GM18508 (cell line): ENCODE measurements at regions not wholly inside any gene's neighbourhood (a gene's known extent, or its start where the extent isn't known, plus 50 kb on each side); places are given as distances from the start of the nearest gene placed in this dataset.

Experiments used
- ATAC-seq: cut with Tn5 transposase; IDR thresholded peaks from one replicate; pipeline ENCODE4 v1.9.1; 2021; ENCODE audit warnings: moderate number of reproducible peaks; ENCODE audit not compliant: insufficient read depth, unreplicated experiment

GRCh38 chr3:72258361-72259141 lies 473.6 kb upstream of the PROK2 start:
- ATAC-seq = no peak

GRCh38 chr3:72257738-72258137 lies 472.8 kb upstream of the PROK2 start:
- ATAC-seq = no peak

- ATAC-seq = no peak
These were observed 472.3 kb upstream of the PROK2 start for GRCh38 chr3:72257203-72257602.

- ATAC-seq = no peak
These were observed 471.8 kb upstream of the PROK2 start for GRCh38 chr3:72256716-72257115.

GRCh38 chr3:72255791-72256559 lies 471.0 kb upstream of the PROK2 start:
- no peak for ATAC-seq

- ATAC-seq = no peak
These were observed 470.2 kb upstream of the PROK2 start for GRCh38 chr3:72255191-72255590.

GRCh38 chr3:72254483-72254882 lies 469.5 kb upstream of the PROK2 start:
- no peak for ATAC-seq

GRCh38 chr3:72250725-72251124 lies 465.8 kb upstream of the PROK2 start:
- no peak for ATAC-seq

- ATAC-seq = no peak
These were observed 463.9 kb upstream of the PROK2 start for GRCh38 chr3:72248869-72249268.

- no peak for ATAC-seq
These were observed 463.4 kb upstream of the PROK2 start for GRCh38 chr3:72248389-72248761.

GRCh38 chr3:72247645-72248388 lies 462.9 kb upstream of the PROK2 start:
- no peak for ATAC-seq

GRCh38 chr3:72247126-72247525 lies 462.2 kb upstream of the PROK2 start:
- ATAC-seq = no peak

- ATAC-seq = no peak
These were observed 461.7 kb upstream of the PROK2 start for GRCh38 chr3:72246685-72247084.

GRCh38 chr3:72245183-72245811 lies 460.3 kb upstream of the PROK2 start:
- ATAC-seq = no peak

GRCh38 chr3:72244396-72244795 lies 459.4 kb upstream of the PROK2 start:
- ATAC-seq = no peak

- ATAC-seq = no peak
These were observed 457.4 kb upstream of the PROK2 start for GRCh38 chr3:72242326-72242725.

GRCh38 chr3:72241525-72241924 lies 456.6 kb upstream of the PROK2 start:
- ATAC-seq = no peak

GRCh38 chr3:72240531-72240930 lies 455.6 kb upstream of the PROK2 start:
- no peak for ATAC-seq

- ATAC-seq = no peak
These were observed 453.9 kb upstream of the PROK2 start for GRCh38 chr3:72238801-72239200.

GRCh38 chr3:72238010-72238691 lies 453.2 kb upstream of the PROK2 start:
- no peak for ATAC-seq
